H54 (cell line): ENCODE measurements at regions not wholly inside any gene's neighbourhood (a gene's known extent, or its start where the extent isn't known, plus 50 kb on each side); places are given as distances from the start of the nearest gene placed in this dataset.
"Not testable (repeated sequence)": the region's sequence is repeated elsewhere in the genome, so short reads cannot be mapped to it uniquely, and the experiment has no call there.

ENCODE experiments used
- DNase-seq: peaks from one replicate; pipeline ENCODE4 v3.0.0; 2011; ENCODE audit warnings: low spot score, mixed read lengths; ENCODE audit not compliant: insufficient read length
- FAIRE-seq: peaks from 3 replicates; lab custom pipeline; 2011; peaks lifted over from hg19 to GRCh38; lab: Jason Lieb, UNC
- POLR2A ChIP-seq: IDR thresholded peaks from 2 replicates; pipeline ENCODE4 v1.6.1; 2011; ENCODE audit warnings: low read depth, mild to moderate bottlenecking, low read length

DNA sequence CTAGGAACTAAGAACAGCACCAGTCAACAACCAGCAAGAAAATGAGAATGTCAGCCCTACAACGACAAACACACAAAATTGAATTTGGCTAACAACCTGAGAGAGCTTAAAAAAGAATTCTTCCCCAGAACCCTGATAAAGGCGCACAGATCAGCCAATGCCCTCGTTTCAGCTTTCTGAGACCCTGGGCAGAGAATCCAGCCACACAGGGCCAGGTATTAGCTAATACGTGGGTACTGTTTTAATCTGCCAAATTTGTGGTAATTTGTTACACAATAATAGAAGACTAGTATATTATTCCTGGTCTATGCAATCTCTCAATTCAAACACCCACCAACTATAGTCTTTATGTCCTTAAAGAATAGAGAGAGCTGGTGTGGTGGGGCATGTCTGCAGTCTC lies 291.6 kb upstream of the GADL1 start:
- DNase-seq (no peak), FAIRE-seq (no peak)
- TF ChIP-seq POLR2A: no peak

DNA sequence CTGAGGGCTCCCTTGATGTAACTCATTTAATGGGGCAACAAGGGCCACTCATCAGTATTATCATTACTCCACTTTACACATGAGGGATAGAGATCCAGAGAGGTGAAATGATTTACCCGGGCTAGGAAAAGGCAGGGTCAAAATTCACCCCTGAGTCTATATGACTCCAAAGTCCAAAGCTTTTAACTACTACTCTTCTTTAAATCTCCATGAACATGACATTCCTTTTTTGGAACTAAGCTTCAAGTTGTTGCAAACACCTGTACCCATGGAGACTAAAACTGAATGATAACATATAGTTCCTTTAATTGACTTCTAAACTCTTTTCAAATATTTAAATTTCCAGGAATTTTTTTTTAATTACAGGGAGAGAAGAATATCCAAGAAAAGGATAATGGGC lies 292.9 kb upstream of the GADL1 start:
- DNase-seq (no peak), FAIRE-seq (no peak)
- TF ChIP-seq POLR2A: no peak

DNA sequence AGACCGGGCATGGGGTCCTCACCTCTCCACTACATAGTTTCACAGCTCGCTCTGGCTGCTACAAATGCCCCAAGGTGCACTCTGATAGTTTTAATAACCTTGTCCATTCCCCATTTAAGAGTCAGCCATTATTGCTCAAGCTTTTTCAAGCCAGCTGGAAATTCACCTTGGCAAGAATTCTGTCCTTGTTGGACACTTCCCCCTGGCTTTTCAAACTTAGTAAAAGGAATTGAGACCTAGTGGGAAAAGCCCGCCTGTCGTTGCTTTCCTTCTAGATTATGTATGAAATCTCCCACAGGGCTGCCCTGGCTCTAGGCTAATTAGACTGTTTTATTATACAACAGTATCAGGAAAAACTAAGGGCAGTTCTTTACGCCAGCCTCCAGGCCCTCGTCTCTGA lies 293.7 kb upstream of the GADL1 start:
- DNase-seq (no peak), FAIRE-seq (no peak)
- no peak for TF ChIP-seq POLR2A

DNA sequence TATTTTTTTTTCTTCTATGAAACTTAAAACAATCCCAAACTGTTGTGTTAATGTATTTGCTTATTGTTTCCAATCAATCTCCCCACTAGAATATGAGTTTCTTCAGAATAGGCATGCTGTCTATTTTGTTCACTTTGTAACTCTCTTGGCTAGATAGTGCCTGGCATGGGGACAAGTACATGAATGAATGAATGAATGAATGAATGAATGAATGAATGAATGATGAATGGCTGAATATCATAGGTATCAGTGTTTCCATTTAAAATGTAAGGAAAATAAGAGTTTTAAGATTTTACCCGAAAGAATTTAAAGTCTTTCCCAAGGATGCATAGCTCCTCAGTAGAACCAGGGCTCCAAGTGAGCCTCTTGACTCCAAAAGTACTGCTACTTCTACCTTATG lies 294.9 kb upstream of the GADL1 start:
- no peak for TF ChIP-seq POLR2A
- no peak for DNase-seq
- FAIRE-seq: no peak

DNA sequence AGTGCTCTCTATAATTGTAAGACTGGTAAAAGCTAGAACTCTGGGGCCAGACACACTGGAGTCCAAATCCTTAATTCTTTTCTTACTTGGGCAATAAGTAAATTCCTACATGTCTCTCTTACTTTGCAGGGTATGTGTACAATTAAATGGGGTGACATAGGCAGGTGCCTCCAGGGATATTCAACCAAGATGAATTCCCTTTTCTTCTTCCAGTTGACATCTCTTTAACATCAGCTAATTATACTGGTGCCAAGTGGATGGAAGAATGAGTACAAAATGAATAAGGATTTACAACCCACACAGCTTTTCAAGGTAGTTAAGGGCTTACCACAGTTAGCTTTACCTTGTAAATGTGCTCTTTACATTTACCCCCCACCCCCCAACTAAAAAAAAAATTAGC lies 295.5 kb upstream of the GADL1 start:
- no peak for TF ChIP-seq POLR2A
- DNase-seq (no peak), FAIRE-seq (no peak)

DNA sequence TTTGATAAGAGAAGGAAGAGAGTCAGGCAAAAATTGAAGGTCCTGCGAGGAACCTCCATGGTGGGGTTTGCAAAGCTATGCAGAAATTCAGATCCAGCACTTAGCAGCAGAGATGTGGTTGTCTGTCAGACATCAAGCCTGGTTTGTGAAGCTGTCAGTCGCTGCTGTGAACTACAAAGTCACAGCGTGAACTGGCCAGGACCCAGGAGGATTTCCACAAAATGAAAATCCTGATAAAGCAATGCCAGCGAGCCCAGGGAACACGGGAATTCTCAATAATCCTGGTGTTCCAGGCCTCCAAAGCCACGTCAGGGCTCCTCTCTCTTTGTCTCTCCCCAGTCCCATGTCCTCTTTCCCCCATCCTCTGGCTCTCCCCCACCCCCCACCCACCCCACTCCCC lies 296.9 kb upstream of the GADL1 start:
- no peak for FAIRE-seq
- no peak for TF ChIP-seq POLR2A
- no peak for DNase-seq

DNA sequence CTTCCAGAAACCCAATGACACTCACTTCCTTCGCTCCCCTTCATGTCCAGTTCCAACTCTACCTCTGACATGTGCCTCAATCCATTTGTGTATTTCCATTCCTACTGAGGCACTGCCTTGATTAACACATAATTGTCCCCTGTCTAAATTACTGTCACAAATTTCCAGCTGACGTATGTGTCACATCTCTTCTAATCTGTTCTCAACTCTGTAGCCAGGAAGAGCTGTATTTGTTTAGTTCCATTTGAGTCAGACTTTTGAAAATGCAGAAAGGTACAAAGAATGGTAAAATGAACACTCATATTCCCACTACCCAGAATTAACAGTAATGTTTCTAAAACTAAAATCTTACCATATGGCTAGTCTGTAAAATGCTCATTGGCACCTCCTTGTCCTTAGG lies 299.0 kb upstream of the GADL1 start:
- DNase-seq: no peak
- no peak for FAIRE-seq
- no peak for TF ChIP-seq POLR2A

DNA sequence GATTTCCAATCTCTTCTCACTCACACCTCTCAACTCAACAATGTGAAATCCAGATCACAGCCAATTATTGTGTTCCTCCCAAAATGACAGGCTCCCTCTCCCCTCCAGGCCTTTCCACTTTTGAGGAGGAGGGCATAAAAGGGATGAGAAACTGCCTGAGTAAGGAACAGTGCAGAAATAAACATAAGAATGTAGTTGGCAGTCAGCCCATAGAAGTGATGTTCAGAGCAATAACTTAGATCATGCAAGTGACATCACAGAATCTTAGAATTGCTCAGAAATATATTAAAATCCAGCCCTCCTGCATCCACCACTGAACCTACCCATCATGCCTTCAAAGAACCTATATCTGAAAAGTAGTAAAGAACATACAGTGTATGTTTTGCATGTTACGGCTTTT lies 299.4 kb upstream of the GADL1 start:
- FAIRE-seq (no peak), DNase-seq (no peak)
- no peak for TF ChIP-seq POLR2A

DNA sequence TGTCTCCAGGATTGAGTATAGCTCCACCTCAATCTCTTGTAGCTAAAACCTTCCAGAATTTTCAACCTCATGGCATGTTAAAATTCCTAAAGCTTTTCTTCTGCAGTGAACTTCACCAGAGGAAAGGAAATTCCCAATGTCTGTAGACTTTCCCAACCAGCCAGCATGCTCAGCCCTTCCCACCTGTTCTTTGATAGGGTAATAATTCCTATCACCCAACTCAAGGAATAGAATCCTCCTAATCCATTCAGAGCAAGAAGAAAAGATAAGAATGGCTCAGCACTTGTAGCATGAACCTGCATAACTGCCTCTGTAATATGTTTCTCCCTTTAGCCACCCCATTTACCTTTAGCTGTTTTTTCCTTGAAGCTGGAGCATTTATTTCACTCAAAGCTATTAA lies 301.8 kb upstream of the GADL1 start:
- no peak for TF ChIP-seq POLR2A
- FAIRE-seq: no peak
- DNase-seq: no peak

DNA sequence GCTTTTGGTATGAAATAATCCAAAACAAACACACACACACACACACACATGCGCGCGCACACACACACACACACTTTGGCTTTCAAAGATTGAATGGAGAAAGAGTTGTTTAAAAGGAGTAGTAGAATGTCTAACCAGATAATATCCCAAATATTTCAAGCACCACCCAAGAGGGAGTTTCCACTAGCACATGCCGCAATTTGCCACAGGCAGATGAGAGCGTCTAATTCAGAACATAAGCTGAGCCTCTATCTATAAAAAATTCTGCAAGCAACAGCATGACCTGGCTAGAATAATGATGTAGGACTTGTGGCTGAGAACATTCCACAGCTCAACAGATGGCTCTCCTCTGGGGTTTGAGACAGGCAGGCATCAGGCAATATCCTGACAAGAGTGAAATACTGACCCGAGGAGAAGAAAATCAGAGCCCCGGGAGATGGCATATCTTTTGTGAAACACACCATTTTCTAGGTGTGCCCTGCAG lies 302.5 kb upstream of the GADL1 start:
- DNase-seq: no peak
- TF ChIP-seq POLR2A: no peak
- FAIRE-seq: no peak

DNA sequence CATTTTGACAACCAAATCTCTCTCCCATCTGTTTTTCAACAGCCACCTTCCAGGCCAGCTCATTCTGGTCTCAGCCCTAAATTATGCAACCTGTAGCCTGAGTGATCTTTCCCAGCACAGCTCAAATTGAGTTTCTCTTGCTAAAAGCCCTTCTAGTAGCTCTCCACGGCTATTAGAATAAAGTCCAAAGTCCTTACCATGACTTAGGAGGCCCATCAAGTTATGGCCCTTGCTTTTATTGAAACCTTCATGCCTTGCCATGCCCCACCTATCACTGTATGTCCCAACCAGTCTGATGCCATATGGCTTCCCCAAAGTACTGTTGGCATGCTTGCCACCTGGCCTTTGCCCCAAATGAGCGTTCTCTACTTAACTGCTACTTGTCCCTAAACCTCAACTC lies 303.5 kb upstream of the GADL1 start:
- DNase-seq: no peak
- FAIRE-seq: no peak
- no peak for TF ChIP-seq POLR2A

DNA sequence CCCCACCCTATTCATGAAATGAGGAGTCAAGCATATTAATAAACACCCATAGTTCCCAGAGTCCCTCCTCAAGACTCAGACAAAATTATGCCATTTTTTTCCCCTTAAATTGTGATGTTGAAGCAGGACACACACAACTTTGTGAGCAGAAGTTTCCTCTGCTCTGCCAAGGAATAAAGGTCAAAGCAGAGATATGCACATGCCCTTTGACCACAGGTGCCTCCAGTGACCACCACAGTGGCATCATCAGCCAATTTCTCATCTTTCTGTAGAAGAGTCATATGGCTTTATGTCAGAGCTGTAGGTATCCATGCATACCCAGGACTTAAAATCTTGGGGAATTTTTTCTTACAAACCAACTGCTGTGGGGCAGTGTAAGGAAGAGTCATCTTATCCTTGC lies 304.4 kb upstream of the GADL1 start:
- DNase-seq (no peak), FAIRE-seq (no peak)
- TF ChIP-seq POLR2A: no peak

DNA sequence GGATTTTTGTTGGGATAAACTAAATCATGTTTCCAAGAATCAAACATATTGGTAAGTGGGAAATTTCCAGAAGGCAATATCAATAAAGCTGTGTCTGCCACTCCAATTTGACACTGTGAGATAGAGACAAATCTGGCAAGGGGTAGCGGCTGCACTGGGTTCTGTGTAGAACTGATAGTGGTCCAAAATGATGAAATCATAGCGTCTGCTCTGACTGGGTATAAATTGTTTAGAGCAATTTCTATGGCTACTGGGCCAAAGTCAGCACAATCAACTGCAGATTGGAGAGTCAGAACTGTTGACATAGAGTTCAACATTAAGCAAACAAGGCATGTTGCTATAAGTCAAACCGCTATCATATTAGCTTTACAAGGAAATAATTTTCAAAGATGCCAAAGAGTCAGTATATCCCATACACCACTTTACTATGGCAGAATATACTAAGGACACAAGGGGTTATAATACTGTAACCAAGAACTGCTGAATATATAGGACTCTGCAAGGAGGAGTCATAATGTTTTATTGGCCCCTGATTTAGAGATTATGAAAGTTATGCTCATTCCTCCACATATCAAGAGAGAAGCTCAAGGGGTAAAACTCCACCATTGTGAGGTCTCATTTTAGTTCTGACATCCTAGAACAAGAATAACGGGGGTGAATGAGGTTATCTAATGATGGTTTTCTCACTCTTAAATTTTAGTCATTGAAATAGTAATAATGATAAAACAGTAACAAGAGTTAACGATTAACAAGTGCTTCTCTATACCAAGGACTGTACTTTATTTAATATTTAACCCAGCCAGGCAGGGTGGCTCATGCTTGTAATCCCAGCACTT lies 309.7 kb upstream of the GADL1 start:
- DNase-seq (no peak), FAIRE-seq (no peak)
- no peak for TF ChIP-seq POLR2A

DNA sequence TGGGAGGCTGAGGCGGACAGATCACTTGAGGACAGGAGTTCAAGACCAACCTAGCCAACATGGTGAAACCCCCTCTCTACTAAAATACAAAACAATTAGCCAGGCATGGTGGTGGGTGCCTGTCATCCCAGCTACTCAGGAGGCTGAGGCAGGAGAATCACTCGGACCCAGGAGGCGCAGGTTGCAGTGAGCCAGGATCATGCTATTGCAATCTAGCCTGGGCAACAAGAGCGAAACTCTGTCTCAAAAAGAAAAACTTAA lies 310.3 kb upstream of the GADL1 start:
- not testable (repeated sequence) for FAIRE-seq, DNase-seq

DNA sequence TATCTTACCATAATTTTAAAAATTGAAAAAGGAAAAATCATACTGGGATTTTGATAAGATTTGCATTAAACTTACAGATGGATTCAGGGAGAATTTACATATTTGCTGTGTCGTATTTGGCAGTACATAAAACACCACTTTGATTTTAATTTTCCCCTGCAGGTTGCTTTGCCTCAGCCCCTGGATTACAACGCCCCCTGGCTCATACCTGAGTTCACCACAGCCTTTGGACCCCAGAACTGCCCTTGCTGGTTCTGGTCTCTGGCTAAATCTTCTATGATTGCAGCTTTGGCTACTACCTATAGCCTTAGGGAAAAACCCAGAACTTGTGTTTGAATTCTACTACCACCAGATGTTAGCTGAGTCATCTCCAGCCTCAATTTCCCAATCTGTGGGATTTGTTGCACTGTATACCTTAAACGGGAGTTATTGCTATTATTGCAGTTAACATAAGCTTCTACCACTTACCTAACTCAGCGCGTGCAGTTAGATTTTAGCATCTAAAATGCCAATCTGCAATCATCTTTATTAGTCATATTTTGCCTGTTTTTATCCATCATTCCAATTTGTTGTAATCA lies 315.7 kb upstream of the GADL1 start:
- no peak for FAIRE-seq
- no peak for DNase-seq
- no peak for TF ChIP-seq POLR2A
